DMS79 (cell line): ENCODE measurements at regions not wholly inside any gene's neighbourhood (a gene's known extent, or its start where the extent isn't known, plus 50 kb on each side); places are given as distances from the start of the nearest gene placed in this dataset.
"Not testable (repeated sequence)": the region's sequence is repeated elsewhere in the genome, so short reads cannot be mapped to it uniquely, and the experiment has no call there.

ENCODE experiments used
- DNase-seq: peaks from one replicate; lab custom pipeline; 2025; lab: John Stamatoyannopoulos, UW

- no peak for DNase-seq
Measured at GRCh38 chr5:36526537-36526936, 79.9 kb upstream of the SLC1A3 start.

GRCh38 chr5:36528588-36528987 lies 77.8 kb upstream of the SLC1A3 start:
- no peak for DNase-seq

GRCh38 chr5:36529142-36529541 lies 77.3 kb upstream of the SLC1A3 start:
- DNase-seq = no peak

GRCh38 chr5:36530215-36530614 lies 76.2 kb upstream of the SLC1A3 start:
- no peak for DNase-seq

- no peak for DNase-seq
Measured at GRCh38 chr5:36531401-36531800, 75.0 kb upstream of the SLC1A3 start.

- DNase-seq = no peak
Measured at GRCh38 chr5:36535378-36535777, 71.0 kb upstream of the SLC1A3 start.

GRCh38 chr5:36535859-36536615 lies 70.4 kb upstream of the SLC1A3 start:
- no peak for DNase-seq

GRCh38 chr5:36536616-36537005 lies 69.8 kb upstream of the SLC1A3 start:
- no peak for DNase-seq

GRCh38 chr5:36537724-36538123 lies 68.7 kb upstream of the SLC1A3 start:
- no peak for DNase-seq

GRCh38 chr5:36552651-36553393 lies 53.6 kb upstream of the SLC1A3 start:
- DNase-seq = no peak

GRCh38 chr5:36555035-36555434 lies 51.4 kb upstream of the SLC1A3 start:
- DNase-seq = not testable (repeated sequence)
